ENCODE measurements at regions not wholly inside any gene's neighbourhood (a gene's known extent, or its start where the extent isn't known, plus 50 kb on each side); places are given as distances from the start of the nearest gene placed in this dataset.

- H3K27ac ChIP-seq (ENCODE audit: control insufficient read depth, insufficient read depth) = no peak overlapping the region
- ATAC-seq (no peak), DNase-seq (ENCODE audit: low read depth, low spot score) (no peak), FAIRE-seq (no peak)
- no peaks in the 10 kb centered on the region for H3K27me3 ChIP-seq (replicated peaks in 1 of 2; ENCODE audit: control insufficient read depth in 2 of 2, insufficient read depth in 2 of 2, low read length in 1 of 2)
- no peaks in the 10 kb centered on the region; the same call in 2 of the 3 replicates for H3K9me3 ChIP-seq (replicated peaks; ENCODE audit: control insufficient read depth, insufficient read depth, low read length)
- 90% methylated on average over 2 of the region's 2 CpGs for WGBS (ENCODE audit: insufficient coverage, insufficient replicate concordance, low lambda C conversion rate, missing lambda C conversion rate)
- no peaks in the 10 kb centered on the region for H4K20me1 ChIP-seq (ENCODE audit: control insufficient read depth, insufficient read depth)
- peaks cover 16% of the 10 kb centered on the region for H3K4me1 ChIP-seq (ENCODE audit: control insufficient read depth, insufficient read depth, low read length)
- ChIA-PET POLR2A (interaction anchor here (0.6 kb wide), 1 partner anchor 316 kb away, joined by 4 read pairs; no protein-coding TSS in a partner anchor), CTCF (no interaction called here), SMC1A (ENCODE audit: uncharacterized antibody, unreplicated experiment) (no interaction called here), RAD21 (ENCODE audit: unreplicated experiment) (no interaction called here)
- H3K9ac ChIP-seq (ENCODE audit: control insufficient read depth, insufficient read depth, low read length) = no peak overlapping the region
- H3K4me2 ChIP-seq (ENCODE audit: control insufficient read depth, insufficient read depth) = no peak overlapping the region
- no peak for TF ChIP-seq CBX5 (IDR thresholded peaks at IDR 0.05; ENCODE audit: low read depth)
- no peak for TF ChIP-seq IRF3 (IDR thresholded peaks at IDR 0.05)
- no peak for TF ChIP-seq GABPA (IDR thresholded peaks at IDR 0.05; ENCODE audit: low read depth)
- TF ChIP-seq STAT1 (conservative IDR thresholded peaks at IDR 0.05) = no peak
- no peak for TF ChIP-seq BMI1 (IDR thresholded peaks at IDR 0.05; ENCODE audit: borderline replicate concordance)
- TF ChIP-seq, protein P1, sequence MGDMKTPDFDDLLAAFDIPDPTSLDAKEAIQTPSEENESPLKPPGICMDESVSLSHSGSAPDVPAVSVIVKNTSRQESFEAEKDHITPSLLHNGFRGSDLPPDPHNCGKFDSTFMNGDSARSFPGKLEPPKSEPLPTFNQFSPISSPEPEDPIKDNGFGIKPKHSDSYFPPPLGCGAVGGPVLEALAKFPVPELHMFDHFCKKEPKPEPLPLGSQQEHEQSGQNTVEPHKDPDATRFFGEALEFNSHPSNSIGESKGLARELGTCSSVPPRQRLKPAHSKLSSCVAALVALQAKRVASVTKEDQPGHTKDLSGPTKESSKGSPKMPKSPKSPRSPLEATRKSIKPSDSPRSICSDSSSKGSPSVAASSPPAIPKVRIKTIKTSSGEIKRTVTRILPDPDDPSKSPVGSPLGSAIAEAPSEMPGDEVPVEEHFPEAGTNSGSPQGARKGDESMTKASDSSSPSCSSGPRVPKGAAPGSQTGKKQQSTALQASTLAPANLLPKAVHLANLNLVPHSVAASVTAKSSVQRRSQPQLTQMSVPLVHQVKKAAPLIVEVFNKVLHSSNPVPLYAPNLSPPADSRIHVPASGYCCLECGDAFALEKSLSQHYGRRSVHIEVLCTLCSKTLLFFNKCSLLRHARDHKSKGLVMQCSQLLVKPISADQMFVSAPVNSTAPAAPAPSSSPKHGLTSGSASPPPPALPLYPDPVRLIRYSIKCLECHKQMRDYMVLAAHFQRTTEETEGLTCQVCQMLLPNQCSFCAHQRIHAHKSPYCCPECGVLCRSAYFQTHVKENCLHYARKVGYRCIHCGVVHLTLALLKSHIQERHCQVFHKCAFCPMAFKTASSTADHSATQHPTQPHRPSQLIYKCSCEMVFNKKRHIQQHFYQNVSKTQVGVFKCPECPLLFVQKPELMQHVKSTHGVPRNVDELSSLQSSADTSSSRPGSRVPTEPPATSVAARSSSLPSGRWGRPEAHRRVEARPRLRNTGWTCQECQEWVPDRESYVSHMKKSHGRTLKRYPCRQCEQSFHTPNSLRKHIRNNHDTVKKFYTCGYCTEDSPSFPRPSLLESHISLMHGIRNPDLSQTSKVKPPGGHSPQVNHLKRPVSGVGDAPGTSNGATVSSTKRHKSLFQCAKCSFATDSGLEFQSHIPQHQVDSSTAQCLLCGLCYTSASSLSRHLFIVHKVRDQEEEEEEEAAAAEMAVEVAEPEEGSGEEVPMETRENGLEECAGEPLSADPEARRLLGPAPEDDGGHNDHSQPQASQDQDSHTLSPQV (IDR thresholded peaks at IDR 0.05) = no peak
- TF ChIP-seq MEF2A (IDR thresholded peaks at IDR 0.05; ENCODE audit: insufficient read depth, low read depth, low read length) = no peak
- no peak for TF ChIP-seq TAF1 (IDR thresholded peaks at IDR 0.05; ENCODE audit: borderline replicate concordance, low read depth, low read length)
- no peak for TF ChIP-seq PML (IDR thresholded peaks at IDR 0.05; ENCODE audit: low read length)
- no peaks in the 10 kb centered on the region for H3K36me3 ChIP-seq (ENCODE audit: control insufficient read depth in 2 of 2, insufficient read depth in 2 of 2, low read length in 1 of 2)
- no peaks in the 10 kb centered on the region; the same call in 1 of the 2 replicates for H3K79me2 ChIP-seq (ENCODE audit: control insufficient read depth, insufficient read depth, low read length)
- intact Hi-C loops (cut with micrococcal nuclease; ENCODE audit: unreplicated experiment) = no loop called here
- in situ Hi-C loops (cut with MboI) = no loop called here
- no peak overlapping the region for H2AFZ ChIP-seq (ENCODE audit: control insufficient read depth, low read depth, low read length)
- no TSS peak for BruUV-seq (replicated peaks)
- no peak overlapping the region for H3K4me3 ChIP-seq
Observed at GRCh38 chr12:9328065-9328464, 119.9 kb upstream of the PZP start.
